PC-3 (cell line): ENCODE measurements at regions not wholly inside any gene's neighbourhood (a gene's known extent, or its start where the extent isn't known, plus 50 kb on each side); places are given as distances from the start of the nearest gene placed in this dataset.
A peak's percentile ranks its signal among the peaks of the same experiment; 100 is the strongest.

Experiments used
- ATAC-seq: fragments of 200-7000 bp; cut with Tn5 transposase; 2 replicates; pipeline ENCODE4 v1.9.1; 2020; ENCODE audit warnings: mild to moderate bottlenecking, moderate library complexity
- BruUV-seq: library from RNA; stranded (reverse); fragments of 400-500 nt; replicated peaks from 2 replicates; lab custom pipeline; 2021; lab: Mats Ljungman, UMichigan
- CTCF ChIA-PET: fragments of 300-600 bp; sonication (Branson Sonifier 250); formaldehyde crosslinking; loops from one replicate; lab custom pipeline; 2022; ENCODE audit warnings: antibody characterized with exemption; lab: Charles Lee
- POLR2A ChIA-PET: fragments of 300-600 bp; sonication (Branson Sonifier 250); formaldehyde crosslinking; loops from one replicate; lab custom pipeline; 2022; ENCODE audit warnings: antibody characterized with exemption; ENCODE audit not compliant: unreplicated experiment; lab: Charles Lee
- DNase-seq: peaks from one replicate; pipeline ENCODE4 v3.0.0-alpha.2; 2015
- H2AFZ ChIP-seq: fragments of 300-600 bp; sonication (generic); 2 replicates; pipeline ENCODE4 v1.6.0; 2016; ENCODE audit warnings: antibody characterized with exemption, low read length
- H3F3A ChIP-seq: fragments of 300-600 bp; sonication (generic); one replicate; pipeline ENCODE4 v1.6.0; 2017; ENCODE audit warnings: antibody characterized with exemption, low read length, control low read depth, mild to moderate bottlenecking; ENCODE audit not compliant: unreplicated experiment
- H3K27ac ChIP-seq: fragments of 300-600 bp; sonication (generic); 2 replicates; pipeline ENCODE4 v1.5.1; 2016; ENCODE audit warnings: mild to moderate bottlenecking, low read length
- H3K27me3 ChIP-seq: fragments of 300-600 bp; sonication (generic); 2 replicates; pipeline ENCODE4 v1.6.1; 2016; ENCODE audit warnings: low read length, mixed read lengths
- H3K36me3 ChIP-seq: fragments of 300-600 bp; sonication (generic); 2 replicates; pipeline ENCODE4 v1.6.1; 2016; ENCODE audit warnings: low read depth, mixed run types, low read length, mixed read lengths
- H3K4me1 ChIP-seq: fragments of 300-600 bp; sonication (generic); 2 replicates; pipeline ENCODE4 v1.5.1; 2016; ENCODE audit warnings: low read length; ENCODE audit not compliant: insufficient read depth
- H3K4me2 ChIP-seq: fragments of 300-600 bp; sonication (generic); 2 replicates; pipeline ENCODE4 v1.6.0; 2016; ENCODE audit warnings: low read length
- H3K4me3 ChIP-seq: fragments of 300-600 bp; sonication (generic); 2 replicates; pipeline ENCODE4 v1.5.1; 2016; ENCODE audit warnings: mild to moderate bottlenecking, low read length, mixed read lengths
- H3K79me2 ChIP-seq: fragments of 300-600 bp; sonication (generic); 2 replicates; pipeline ENCODE4 v1.6.1; 2017; ENCODE audit warnings: low read length, mixed read lengths
- H3K9ac ChIP-seq: fragments of 300-600 bp; sonication (generic); 2 replicates; pipeline ENCODE4 v1.6.0; 2016; ENCODE audit warnings: mild to moderate bottlenecking, low read length
- H3K9me2 ChIP-seq: fragments of 300-600 bp; sonication (generic); replicated peaks from 2 replicates; pipeline ENCODE4 v1.6.1; 2016; ENCODE audit warnings: mixed run types, low read length, mixed read lengths
- H3K9me3 ChIP-seq: fragments of 300-600 bp; sonication (generic); 2 replicates; pipeline ENCODE4 v1.6.1; 2016; ENCODE audit warnings: low read length, mixed read lengths
- H4K20me1 ChIP-seq: fragments of 300-600 bp; sonication (generic); 2 replicates; pipeline ENCODE4 v1.6.1; 2016; ENCODE audit warnings: low read length, mixed read lengths
- EZH2 ChIP-seq: fragments of 300-600 bp; sonication (generic); IDR thresholded peaks from one replicate; pipeline ENCODE4 v1.6.1; 2017; ENCODE audit warnings: antibody characterized with exemption, mild to moderate bottlenecking, low read length; ENCODE audit not compliant: unreplicated experiment
- EZH2phosphoT487 ChIP-seq: fragments of 300-600 bp; sonication (generic); IDR thresholded peaks from 2 replicates; pipeline ENCODE4 v1.6.1; 2018; ENCODE audit warnings: mild to moderate bottlenecking, antibody characterized with exemption, low read length, borderline replicate concordance
- intact Hi-C: fragments of 100-400 bp; cut with micrococcal nuclease; formaldehyde crosslinking; loops from 2 replicates; pipeline ENCODE4 v1.9.0; 2023
- TF ChIP-seq, protein P1 (sequence below): fragments of 300-600 bp; sonication (generic); conservative IDR thresholded peaks from 2 replicates; pipeline ENCODE4 v1.5.1; 2017; ENCODE audit warnings: antibody characterized with exemption, low read depth, mild to moderate bottlenecking, low read length

DNA sequence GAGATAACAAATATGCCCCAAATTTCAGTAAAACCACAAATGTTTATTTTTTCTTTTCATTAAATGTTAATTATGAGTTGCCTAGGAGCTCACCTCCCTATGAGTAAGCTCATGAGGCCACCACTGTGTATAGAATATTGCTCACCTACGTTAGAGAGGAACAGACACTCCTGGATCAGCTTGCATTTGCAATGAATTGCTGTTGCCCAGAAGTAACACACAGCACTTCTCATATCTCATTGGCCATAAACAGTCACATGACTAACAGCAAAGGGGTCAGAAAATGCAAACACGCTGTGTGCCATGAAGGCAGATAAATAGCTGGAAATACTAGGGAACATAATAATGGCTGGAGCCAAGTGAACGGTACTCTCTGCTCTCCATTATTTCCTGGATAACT, 89.0 kb upstream of the GALNT5 start:
- Histone ChIP-seq H3K4me3 (no peak overlapping the region), H4K20me1 (no peaks in the 10 kb centered on the region), H3K36me3 (no peaks in the 10 kb centered on the region), H3F3A (no peaks in the 10 kb centered on the region), H2AFZ (no peak overlapping the region), H3K9me2 (no peaks in the 10 kb centered on the region), H3K9me3 (no peaks in the 10 kb centered on the region), H3K27ac (no peak overlapping the region), H3K9ac (no peak overlapping the region), H3K27me3 (no peaks in the 10 kb centered on the region), H3K79me2 (no peaks in the 10 kb centered on the region), H3K4me1 (peaks cover 15% of the 10 kb centered on the region), H3K4me2 (no peak overlapping the region)
- TF ChIP-seq EZH2phosphoT487 = no peak
- TF ChIP-seq, protein P1, sequence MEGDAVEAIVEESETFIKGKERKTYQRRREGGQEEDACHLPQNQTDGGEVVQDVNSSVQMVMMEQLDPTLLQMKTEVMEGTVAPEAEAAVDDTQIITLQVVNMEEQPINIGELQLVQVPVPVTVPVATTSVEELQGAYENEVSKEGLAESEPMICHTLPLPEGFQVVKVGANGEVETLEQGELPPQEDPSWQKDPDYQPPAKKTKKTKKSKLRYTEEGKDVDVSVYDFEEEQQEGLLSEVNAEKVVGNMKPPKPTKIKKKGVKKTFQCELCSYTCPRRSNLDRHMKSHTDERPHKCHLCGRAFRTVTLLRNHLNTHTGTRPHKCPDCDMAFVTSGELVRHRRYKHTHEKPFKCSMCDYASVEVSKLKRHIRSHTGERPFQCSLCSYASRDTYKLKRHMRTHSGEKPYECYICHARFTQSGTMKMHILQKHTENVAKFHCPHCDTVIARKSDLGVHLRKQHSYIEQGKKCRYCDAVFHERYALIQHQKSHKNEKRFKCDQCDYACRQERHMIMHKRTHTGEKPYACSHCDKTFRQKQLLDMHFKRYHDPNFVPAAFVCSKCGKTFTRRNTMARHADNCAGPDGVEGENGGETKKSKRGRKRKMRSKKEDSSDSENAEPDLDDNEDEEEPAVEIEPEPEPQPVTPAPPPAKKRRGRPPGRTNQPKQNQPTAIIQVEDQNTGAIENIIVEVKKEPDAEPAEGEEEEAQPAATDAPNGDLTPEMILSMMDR = no peak
- no peak for TF ChIP-seq EZH2
- DNase-seq (no peak), ATAC-seq (peak; percentile 65)
- ChIA-PET CTCF (no interaction called here), POLR2A (no interaction called here)
- no TSS peak for BruUV-seq
- intact Hi-C loops = no loop called here

DNA sequence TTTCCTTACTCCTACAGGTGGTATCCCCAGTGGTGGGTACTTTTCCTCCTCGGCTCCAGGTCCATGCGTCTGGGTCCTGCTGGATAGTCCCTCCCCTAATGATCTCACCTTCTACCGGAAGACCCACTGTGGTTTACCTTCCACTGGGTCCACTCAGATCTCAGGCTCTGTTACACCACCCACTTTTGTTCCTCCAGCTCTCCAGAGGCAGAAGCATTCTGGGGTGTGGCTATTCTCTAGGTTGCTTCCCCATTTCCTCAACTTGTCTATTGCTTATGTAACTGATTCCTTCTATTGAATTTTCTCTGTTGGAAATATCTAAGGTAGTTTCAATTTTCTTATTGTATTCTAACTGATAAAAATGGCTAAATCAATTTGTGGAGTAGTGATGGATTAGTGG, 87.6 kb upstream of the GALNT5 start:
- no peak overlapping the region for H3K4me2 ChIP-seq
- no peaks in the 10 kb centered on the region for H3K9me3 ChIP-seq
- ChIA-PET POLR2A (no interaction called here), CTCF (no interaction called here)
- no peak overlapping the region for H3K27ac ChIP-seq
- ATAC-seq (no peak), DNase-seq (no peak)
- peaks cover 23% of the 10 kb centered on the region for H3K4me1 ChIP-seq
- no peaks in the 10 kb centered on the region for H4K20me1 ChIP-seq
- no peak overlapping the region for H3K4me3 ChIP-seq
- H3K79me2 ChIP-seq = no peaks in the 10 kb centered on the region
- intact Hi-C loops = no loop called here
- no peaks in the 10 kb centered on the region for H3K27me3 ChIP-seq
- BruUV-seq = no TSS peak
- no peaks in the 10 kb centered on the region for H3F3A ChIP-seq
- no peaks in the 10 kb centered on the region for H3K9me2 ChIP-seq
- H3K36me3 ChIP-seq = no peaks in the 10 kb centered on the region
- TF ChIP-seq EZH2phosphoT487 = no peak
- TF ChIP-seq EZH2 = no peak
- TF ChIP-seq, protein P1 = no peak
- H3K9ac ChIP-seq = no peak overlapping the region
- no peak overlapping the region for H2AFZ ChIP-seq

DNA sequence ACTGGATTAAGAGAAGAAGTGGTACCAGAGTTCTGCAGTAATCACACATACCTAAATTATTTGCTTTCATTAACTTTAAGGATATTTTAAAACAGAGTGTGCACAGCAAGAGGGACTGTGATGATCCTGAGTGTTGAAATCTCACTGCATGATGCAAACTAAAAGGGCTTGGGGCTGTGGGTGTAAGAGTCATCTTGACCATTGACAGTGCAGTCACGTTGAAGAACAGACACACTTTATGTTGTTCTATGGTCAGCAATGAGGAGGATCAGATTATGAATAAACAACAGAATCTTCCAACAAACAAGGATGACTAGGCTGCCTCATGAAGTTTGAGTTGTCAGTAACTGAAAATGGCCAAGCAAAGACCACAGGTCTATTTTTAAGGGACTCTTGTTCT, 87.2 kb upstream of the GALNT5 start:
- H3K4me1 ChIP-seq = peaks cover 23% of the 10 kb centered on the region
- H3K4me3 ChIP-seq = no peak overlapping the region
- BruUV-seq = no TSS peak
- no peaks in the 10 kb centered on the region for H3K27me3 ChIP-seq
- TF ChIP-seq, protein P1 = no peak
- no peak for TF ChIP-seq EZH2phosphoT487
- H3K4me2 ChIP-seq = no peak overlapping the region
- ChIA-PET CTCF (no interaction called here), POLR2A (no interaction called here)
- no peaks in the 10 kb centered on the region for H3F3A ChIP-seq
- intact Hi-C loops = no loop called here
- no peaks in the 10 kb centered on the region for H3K9me3 ChIP-seq
- H3K36me3 ChIP-seq = no peaks in the 10 kb centered on the region
- no peaks in the 10 kb centered on the region for H3K9me2 ChIP-seq
- H4K20me1 ChIP-seq = no peaks in the 10 kb centered on the region
- ATAC-seq (no peak), DNase-seq (no peak)
- H3K9ac ChIP-seq = no peak overlapping the region
- no peak overlapping the region for H3K27ac ChIP-seq
- H2AFZ ChIP-seq = no peak overlapping the region
- no peaks in the 10 kb centered on the region for H3K79me2 ChIP-seq
